Stimulated activated CD8-positive, alpha-beta memory T cell treated with anti-CD3 and anti-CD28 coated beads, Interleukin-7, amount 100 ng/mL, for 24 hours (primary cell): ENCODE measurements at regions not wholly inside any gene's neighbourhood (a gene's known extent, or its start where the extent isn't known, plus 50 kb on each side); places are given as distances from the start of the nearest gene placed in this dataset.
"Not testable (repeated sequence)": the region's sequence is repeated elsewhere in the genome, so short reads cannot be mapped to it uniquely, and the experiment has no call there.

Experiments
- DNase-seq: peaks from one replicate; pipeline ENCODE4 v3.0.0-alpha.2; 2020; ENCODE audit warnings: low read depth

DNA sequence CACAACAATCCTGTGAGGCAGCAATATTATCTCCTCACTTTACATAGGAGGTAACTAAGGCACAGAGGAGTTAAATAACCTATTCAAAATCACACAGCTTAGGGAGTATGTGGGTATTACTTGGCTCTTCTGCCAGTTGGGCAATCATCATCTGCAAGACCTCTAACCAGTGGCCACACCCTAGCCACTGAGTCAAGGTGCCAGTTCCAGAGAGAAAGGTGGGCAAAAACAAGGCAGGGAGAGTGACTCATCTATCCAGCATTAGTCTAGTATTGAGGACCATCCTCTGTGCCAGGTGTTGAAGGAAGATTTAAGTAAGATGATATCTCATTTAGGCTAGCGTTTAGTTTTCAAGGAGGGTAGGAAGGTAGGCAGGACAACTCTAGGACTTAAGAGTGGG lies 113.9 kb upstream of the EOLA2 start:
- DNase-seq: no peak

DNA sequence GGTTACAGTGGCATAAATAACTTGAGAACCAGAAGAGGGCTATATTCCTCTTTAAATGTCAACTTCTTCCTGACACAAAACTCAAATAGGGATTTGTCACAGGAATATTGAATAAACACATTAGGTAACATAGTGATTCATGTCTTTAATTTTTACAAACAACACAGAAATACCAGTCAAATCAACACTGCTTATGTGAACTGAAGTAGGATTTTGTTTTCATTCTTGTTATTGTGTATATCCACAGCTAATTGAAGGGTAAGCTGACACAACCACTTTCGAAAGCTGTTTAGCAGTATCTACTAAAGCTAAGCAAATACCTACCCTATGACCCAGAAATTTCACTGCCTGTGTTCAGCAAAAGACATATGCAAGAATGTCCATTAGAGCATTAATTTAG lies 120.4 kb upstream of the EOLA2 start:
- DNase-seq: no peak

DNA sequence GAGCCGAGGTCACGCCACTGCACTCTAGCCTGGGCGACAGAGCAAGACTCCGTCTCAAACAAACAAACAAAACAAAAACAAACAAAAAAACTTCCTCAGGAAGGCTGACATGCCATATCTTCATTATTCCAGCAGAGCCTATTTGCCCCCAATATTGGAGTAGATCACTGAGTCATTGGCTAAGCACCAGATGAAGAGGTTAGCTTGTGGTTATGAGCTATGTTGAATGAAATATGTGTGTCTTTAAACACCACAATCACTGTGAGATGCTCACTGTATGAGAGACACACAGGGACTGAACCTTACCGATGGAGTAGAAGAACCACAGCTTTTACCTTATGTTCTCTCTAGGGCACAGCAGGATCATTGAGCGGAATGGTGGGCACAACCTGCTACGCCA lies 122.1 kb upstream of the EOLA2 start:
- no peak for DNase-seq

DNA sequence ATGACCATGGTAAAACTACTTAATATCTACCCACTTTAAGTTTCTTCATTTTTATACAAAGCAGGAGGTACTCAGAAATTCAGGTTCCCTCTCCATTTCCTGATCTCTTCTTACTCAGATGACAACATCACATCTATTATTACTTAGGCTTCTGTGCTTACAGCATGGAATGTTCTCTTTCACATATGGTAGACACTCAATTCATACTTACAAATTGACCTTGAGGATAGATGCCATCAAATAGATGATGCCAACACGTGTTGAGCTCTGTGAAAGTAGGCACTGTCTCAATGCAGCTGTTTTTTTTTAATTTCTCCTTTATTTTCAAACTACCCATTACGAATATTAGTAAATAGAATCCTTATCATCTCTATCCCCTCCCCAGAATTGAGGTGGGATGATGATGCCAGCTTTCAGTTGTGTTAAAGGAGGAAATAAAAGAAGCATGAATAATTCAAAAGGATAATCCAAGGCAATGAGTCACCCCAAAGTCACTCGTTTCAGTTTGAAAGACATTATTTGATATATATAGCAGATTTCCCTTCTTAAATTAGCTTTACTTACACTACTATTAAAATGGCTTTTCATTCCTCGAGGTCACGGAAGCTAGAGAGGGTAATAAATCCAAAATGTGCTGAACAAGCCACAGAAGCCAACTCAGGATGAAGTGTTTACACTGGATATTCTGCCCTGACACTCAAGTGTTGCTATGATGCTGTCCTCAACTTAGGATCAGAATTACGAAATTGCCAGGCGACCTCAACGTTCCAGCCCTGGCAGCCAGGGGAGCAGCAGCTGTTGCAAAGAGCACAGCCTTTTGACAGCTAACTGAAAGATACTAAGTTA lies 124.2 kb upstream of the EOLA2 start:
- no peak for DNase-seq

DNA sequence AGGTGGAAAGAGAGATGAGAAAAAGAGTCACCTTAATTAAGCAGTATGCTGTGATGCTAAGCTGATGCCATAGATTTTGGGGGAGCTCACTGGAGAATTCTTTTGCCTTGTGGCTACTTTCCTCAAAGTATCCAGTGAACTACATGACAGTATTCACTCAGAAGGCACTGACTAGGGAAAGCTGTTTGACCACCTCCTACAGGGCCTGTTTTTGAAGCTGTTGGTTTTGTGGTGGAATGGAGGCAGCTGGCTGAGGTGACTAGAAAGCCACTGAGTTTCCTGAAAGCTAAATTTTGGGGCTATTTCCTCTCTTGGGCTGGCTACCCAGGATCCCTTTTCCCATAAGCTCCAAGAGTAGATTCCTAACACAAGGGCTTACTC lies 124.8 kb upstream of the EOLA2 start:
- DNase-seq: no peak

DNA sequence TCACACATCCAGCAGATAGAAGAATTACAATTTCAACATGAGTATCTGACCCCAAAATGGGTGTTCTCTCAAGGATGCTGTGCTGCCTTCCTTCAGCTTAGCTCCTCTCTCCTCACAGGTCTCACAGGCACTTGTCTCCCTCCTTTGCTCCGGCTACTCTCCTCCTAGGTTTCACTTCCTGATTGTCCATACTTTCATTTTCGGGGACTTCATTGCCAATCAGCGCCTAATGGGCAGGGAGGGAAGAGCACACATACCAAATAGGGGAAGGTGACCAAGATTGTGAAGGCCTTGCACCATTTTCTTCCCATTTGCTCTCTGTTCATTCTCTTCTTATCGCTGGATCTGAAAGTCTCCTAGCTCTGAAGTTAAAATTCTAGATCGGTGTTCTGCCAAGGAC lies 125.4 kb upstream of the EOLA2 start:
- no peak for DNase-seq

DNA sequence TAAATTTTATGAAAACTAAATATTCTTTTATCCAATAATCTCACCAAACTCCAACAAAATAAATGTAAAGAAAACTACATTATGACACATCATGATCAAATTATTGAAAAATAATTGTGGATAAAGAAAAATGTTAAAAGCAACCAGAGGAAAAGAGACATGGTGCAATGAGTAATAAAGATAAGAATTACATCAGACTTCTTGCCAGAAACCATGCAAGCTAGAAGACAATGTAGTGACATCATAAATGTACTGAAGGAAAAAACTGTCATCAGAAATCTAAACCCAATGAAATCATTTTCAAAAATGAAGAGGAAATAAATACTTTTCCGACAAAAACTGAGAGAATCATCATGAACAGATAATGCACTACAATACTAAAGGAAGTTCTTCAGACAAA lies 135.9 kb upstream of the EOLA2 start:
- DNase-seq: no peak

DNA sequence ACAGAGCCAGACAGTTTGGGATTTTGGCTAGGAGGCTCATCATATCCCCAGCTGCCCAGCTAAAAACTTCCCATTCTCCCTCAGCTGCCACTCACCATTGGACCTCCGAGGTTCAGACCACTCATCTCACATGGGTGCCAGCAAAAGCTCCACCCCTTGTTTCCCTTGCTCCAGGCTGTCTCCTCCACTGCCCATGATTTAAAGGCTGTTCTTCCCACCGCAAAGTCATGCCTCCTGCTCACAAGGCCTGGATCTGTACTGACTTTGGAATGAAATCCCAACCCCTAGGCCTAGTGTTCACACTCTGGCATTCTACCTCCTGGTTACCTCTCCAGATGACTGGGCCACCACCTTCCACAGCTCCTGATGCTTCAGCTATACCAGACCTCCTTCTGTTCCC lies 142.2 kb upstream of the EOLA2 start:
- no peak for DNase-seq

DNA sequence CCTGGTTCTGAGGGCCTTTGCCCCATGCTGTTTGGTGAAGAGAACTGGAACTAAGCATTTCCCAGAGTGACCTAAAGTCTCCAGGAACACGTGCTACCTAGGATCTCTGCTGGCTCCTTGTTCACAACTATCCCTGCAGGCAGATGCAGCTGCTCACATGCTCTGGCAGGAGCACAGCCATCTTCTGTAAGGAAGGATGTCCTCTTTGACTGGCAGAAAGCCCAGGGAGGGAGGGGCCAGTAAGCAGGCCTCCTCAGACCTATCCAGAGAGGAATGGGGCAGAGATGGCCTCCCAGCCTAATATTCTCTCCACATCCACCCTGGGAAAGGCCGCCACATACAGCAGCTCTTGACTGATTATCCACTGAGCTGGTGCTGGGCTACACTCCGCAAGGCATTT lies 142.8 kb upstream of the EOLA2 start:
- no peak for DNase-seq

DNA sequence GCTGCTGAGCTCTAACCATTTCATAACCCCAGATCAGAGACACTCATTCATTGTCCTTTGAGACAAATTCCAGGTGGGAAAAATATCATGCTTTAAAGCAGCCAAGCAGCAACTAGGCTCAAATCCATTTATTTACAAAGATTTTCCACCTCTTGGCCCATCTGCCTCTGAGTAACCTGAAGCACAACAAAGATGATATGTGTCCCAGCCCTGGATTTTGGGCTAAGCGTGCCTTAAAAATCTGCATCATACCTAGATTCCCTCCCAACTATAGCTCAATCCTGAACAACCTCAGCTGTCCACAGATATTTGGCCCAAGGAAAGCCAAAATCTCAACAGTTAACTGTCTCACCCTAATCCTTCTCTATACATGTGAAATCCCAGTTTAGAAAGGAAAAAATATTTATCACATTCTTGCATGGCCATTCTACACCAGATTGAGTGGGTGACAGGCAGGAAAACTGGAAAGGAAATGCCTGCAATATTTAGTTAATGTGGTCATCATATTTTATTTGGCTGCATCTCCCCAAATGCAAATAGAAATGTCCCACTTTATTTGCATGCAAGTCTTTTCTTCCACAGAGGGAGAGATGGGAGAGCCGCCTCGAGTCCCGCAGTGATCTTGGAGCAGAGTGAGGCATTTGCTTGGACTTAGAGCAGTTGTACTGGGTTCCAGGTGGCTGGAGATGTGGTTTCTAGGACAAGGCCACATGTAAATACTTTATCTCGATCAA lies 146.4 kb upstream of the EOLA2 start:
- DNase-seq: no peak

DNA sequence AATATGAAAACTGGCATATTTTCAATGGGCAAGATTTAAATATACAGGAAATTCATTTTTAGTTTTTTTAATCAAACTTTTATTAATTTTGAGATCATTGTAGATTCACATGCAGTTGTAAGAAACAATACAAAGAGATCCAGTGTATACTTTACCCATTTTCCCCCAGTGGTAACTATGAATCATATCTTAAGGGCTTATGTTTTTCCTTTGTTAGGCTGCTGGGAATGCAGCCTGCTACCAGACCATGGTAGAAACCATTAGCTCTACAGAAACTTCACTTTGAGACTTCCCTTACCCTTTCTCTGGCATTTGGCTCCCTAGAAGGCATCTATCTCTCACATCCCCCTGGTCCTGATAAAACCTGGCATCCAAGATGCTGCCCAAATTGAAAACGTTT lies 147.6 kb upstream of the EOLA2 start:
- DNase-seq: no peak

DNA sequence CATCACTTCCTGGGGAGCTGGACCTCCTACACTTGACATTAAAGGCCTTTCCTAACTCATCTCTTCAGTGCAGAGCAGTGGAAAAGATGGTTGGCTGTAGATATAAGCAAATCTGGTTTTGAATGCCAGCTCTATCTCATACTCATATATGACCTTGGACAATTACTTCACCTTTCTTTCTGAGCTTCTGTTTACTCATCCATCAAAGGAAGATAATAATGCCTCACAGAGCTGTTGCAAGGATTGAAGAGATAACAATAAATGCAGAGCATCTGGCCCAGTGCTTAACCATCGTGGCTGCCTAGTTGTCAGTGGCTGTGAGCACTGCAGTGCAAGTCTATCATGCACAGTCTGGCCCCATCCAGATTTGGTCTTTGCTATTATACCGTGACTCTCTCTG lies 148.1 kb upstream of the EOLA2 start:
- DNase-seq: no peak

DNA sequence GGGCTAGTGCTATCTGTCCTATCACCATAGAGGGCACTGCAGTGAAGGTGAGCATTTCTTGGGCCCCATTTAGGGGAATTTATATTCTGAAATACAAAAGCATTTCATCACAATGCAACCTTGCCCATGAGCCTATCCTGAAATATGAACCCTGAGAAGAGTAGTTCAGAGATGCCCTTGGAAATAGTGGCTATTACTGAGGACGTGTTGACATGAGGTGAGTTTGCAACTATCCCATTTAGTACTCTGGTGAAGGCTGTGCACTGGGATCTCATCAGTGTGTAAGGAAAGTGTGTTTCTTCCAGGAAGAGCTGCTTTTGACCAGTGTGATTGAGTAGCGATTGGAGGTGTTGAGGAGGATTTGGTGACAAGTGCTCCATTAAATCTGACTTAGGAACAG lies 149.3 kb upstream of the EOLA2 start:
- no peak for DNase-seq

DNA sequence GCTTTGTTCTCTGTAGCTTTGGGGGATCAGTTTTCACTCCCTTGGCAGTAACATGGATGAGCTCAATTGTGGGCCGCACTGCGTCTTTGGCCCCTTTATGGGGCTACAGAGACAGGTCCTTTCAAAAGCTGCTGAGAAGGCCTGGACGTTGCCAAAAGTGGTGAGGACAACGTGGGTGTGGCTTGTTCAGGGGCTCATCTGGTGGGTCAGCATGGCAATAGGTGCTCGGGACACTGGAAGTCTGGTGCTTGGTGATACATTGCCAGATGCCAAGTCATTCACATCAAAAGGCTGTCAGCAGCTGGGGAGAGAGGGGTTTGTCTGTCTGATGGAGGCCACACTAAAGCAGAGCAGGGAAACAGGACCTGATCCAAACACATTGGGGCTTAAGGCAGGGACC lies 149.8 kb upstream of the EOLA2 start:
- no peak for DNase-seq

DNA sequence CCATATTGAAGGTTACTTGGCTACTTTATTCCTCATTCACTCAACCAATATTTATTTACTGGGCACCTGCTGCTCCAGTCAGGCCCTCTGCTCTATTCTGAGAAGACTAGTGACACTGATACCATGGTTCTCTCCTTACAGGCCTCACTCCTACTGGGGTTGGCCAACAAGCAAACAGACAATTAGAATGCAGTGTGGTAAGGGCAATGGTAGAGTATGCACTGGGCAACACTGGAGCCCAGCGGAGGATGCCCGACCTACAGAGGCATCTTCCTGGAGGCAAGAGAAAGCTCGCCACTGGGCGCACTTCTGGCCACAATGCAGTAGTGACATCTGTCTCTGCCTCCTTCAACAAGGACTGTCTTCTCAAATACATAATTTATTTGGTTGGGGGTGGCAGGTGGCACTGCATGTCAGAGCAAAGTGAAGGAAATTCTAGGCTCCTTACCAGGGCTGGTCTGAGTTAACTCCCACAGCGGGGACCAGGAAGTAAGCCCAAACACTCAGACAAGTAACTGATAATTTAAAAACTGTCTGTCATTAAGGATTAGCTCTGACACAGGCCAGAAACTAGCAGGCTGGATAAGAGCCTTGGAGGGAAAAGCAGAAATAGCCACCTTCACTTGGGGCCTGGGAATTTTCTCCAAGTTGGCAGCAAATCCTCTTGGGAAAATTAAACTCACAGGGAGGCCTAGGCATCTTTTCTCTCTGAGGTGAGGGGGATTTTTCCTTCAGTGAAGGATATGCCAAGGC lies 150.7 kb upstream of the EOLA2 start:
- DNase-seq: no peak

DNA sequence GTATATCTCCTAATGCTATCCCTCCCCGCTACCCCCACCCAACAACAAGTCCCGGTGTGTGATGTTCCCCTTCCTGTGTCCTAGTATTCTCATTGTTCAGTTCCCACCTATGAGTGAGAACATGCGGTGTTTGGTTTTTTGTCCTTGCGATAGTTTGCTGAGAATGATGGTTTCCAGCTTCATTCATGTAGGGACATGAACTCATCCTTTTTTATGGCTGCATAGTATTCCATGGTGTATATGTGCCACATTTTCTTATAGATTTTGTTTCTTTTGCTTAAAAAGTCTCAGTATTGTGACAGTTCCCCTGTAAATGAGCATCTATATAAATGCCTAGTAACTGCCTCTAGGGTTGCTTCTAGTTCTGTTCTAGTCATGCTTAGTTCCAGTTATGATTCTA lies 153.0 kb upstream of the EOLA2 start:
- not testable (repeated sequence) for DNase-seq

DNA sequence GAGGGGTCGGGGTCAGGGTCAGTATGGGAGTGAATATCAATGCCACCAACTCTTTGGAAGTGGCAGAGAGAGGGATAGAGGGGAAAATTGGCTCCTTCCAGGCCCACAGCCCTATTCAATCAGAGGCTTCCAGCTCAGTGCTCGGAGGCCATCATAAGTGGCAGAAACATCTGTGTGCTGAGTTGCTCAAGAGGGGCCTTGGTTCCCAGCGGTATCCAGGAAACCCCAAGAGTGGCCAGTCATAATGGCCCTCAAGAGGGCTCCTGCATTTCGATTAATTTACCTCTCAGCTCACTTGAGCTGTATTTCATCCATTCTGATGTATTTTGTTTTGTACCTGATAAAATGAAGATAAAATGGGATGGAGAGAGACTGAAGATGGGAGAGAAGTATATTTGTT lies 154.3 kb upstream of the EOLA2 start:
- no peak for DNase-seq

DNA sequence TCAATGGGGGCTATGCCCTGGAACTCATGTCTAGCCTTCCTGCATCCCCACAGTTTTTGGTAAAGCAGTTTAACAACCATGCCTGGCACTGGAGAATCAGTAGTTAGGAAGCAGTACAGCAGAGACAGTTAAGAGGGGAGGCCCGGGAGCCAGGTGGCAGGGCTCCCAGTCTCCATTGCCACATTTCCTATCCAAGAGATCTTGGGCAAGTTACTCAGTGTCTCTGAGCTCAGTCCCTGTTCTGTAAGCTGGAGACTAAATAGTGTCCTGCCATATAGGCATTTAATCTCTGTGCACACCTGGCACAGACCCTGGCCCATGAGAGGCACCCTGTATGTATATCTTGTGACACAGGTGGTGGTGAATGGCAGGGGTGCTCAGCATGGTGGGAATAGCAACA lies 156.1 kb upstream of the EOLA2 start:
- DNase-seq: no peak

DNA sequence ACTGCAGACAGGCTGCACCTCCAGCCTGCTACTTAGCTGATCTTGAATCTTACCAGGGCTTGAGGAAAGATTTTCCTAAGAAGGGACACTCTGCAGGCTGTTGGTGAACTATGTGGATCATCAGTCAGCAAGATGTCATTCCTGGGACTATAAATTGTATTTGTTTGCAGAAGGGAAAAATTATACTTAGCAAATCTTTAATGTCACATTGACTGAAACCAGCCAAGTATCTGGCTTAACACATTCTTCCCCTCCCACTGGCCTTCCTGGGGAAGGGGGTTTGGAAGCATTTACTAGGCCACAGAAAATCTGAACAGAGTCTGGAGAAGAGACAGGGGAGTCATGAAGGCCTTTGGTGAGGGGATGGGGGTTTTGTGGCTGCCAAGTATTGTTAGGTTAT lies 156.7 kb upstream of the EOLA2 start:
- DNase-seq: no peak

DNA sequence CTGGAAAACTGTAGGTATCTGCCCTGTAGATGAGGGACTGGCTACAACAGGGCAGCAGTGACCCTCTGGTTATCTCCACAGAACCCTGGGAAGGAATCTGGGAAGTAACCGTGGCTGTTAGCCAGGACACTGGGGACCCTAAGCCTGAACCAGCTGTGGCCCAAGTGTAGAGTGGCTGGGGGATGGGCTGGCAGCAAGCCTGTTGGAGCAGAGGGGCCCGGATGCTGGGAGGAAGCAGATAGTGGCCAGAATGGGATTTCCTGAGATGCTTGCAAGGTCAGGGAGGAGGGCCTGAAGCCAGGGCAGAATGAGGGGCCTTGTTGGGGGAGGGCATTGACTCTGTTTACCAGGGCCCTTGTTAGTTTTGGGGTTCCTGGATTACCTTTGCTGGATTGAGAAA lies 161.0 kb upstream of the EOLA2 start:
- no peak for DNase-seq

DNA sequence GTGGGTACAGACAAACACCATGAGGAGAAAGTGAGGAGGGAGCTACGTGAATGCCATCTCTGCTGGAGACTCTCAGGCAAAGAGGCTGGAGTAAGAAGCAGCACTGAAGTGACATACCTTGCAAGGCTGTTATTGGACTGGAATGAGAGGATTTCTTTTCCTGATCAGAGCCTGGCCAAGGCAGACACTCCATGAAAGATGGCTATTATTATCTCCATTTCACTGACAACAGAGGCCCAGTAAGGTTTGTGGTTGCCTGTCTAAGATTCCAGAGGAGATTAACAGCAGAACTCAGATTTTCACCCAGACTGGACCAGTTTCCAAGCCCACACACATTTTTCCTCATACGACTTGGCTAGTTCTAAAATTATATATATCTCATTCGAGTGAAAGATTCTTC lies 162.0 kb upstream of the EOLA2 start:
- DNase-seq: no peak

DNA sequence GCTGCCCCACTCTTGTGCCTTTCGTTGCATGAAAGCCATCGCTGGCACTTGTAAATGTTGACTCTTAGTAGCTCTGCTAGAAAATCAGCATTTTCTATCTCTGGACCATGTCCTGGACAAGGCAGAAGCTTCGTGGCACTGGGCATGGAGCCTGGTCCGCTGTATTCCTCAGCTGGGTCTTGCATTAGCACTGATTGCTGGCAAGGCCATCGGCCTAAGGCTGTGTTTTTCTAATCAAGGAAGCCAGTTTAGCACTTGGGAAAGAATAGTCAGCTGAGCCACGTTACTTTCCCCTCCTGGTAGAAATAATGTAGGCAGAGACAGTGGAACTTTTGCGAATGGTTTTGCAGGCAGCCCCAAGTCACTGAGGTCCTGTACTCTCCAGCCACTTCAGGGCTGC lies 180.2 kb upstream of the EOLA2 start:
- DNase-seq: no peak

DNA sequence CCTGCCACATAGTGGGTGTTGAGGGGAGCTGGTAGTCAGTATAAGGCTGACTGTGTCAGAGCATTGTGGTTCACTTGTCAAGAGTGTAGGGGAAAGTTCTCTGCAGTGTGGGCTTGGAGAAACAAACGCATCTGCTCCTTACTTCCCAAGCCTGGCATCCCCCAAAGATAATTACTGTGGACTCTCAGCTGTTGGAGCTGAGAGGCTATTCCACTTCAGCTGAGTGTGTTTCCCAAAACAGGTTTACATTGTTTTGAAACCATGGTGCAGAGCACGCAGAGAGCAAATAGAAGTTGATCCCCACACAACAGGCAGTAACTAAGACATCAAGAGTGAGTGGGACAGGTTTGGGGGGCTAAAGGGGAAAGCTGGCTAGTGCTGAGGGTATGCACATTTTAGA lies 181.0 kb upstream of the EOLA2 start:
- DNase-seq: no peak
